GM12878 (cell line): ENCODE measurements at regions not wholly inside any gene's neighbourhood (a gene's known extent, or its start where the extent isn't known, plus 50 kb on each side); places are given as distances from the start of the nearest gene placed in this dataset.
"Not testable (repeated sequence)": the region's sequence is repeated elsewhere in the genome, so short reads cannot be mapped to it uniquely, and the experiment has no call there.

Source experiments
- ATAC-seq: fragments of 200-7000 bp; cut with Tn5 transposase; 3 replicates; pipeline ENCODE4 v1.9.1; 2020; ENCODE audit warnings: mild to moderate bottlenecking, moderate library complexity
- BruUV-seq: library from RNA; stranded (reverse); fragments of 400-500 nt; replicated peaks from 2 replicates; lab custom pipeline; 2021; lab: Mats Ljungman, UMichigan
- CTCF ChIA-PET: fragments of 300-600 bp; sonication (Branson Sonifier 250); formaldehyde crosslinking; extraction: SDS; loops from one replicate; lab custom pipeline; 2021; ENCODE audit warnings: inconsistent platforms; lab: Yijun Ruan, JAX
- POLR2A ChIA-PET: fragments of 350-600 bp; formaldehyde crosslinking; extraction: SDS; loops from one replicate; lab custom pipeline; 2021; ENCODE audit warnings: inconsistent platforms; lab: Charles Lee
- RAD21 ChIA-PET: fragments of 300-600 bp; sonication (Branson Sonifier 250); formaldehyde crosslinking; loops from one replicate; lab custom pipeline; 2023; ENCODE audit warnings: antibody characterized with exemption; ENCODE audit not compliant: unreplicated experiment; lab: Charles Lee
- SMC1A ChIA-PET: fragments of 300-600 bp; sonication (Branson Sonifier 250); formaldehyde crosslinking; loops from one replicate; lab custom pipeline; 2023; ENCODE audit not compliant: unreplicated experiment, uncharacterized antibody; lab: Charles Lee
- DNase-seq: peaks from one replicate; pipeline ENCODE4 v3.0.0-alpha.2; 2011; ENCODE audit warnings: low read depth, low spot score
- FAIRE-seq: peaks from 3 replicates; lab custom pipeline; 2011; peaks lifted over from hg19 to GRCh38; lab: Jason Lieb, UNC
- H2AFZ ChIP-seq: 2 replicates; pipeline ENCODE4 v1.6.0; 2011; ENCODE audit warnings: low read depth, low read length, control low read depth; ENCODE audit not compliant: control insufficient read depth
- H3K27ac ChIP-seq: 2 replicates; pipeline ENCODE4 v1.5.1; 2011; ENCODE audit warnings: control low read depth; ENCODE audit not compliant: control insufficient read depth, insufficient read depth
- H3K27me3 ChIP-seq, 2 experiments: replicated peaks in 1 of 2; 2 replicates each; pipeline versions ENCODE4 v1.6.0 to v1.6.1; 2011; ENCODE audit warnings: low read length in 1 of 2; ENCODE audit not compliant: control insufficient read depth in 2 of 2, insufficient read depth in 2 of 2
- H3K36me3 ChIP-seq, 2 experiments: 2 replicates each; pipeline ENCODE4 v1.5.1; 2011; ENCODE audit warnings: low read length in 1 of 2; ENCODE audit not compliant: control insufficient read depth in 2 of 2, insufficient read depth in 2 of 2
- H3K4me1 ChIP-seq: 2 replicates; pipeline ENCODE4 v1.6.1; 2011; ENCODE audit warnings: mild to moderate bottlenecking, low read length, moderate library complexity, mixed read lengths; ENCODE audit not compliant: control insufficient read depth, insufficient read depth
- H3K4me2 ChIP-seq: 2 replicates; pipeline ENCODE4 v1.6.0; 2011; ENCODE audit warnings: control low read depth; ENCODE audit not compliant: control insufficient read depth, insufficient read depth
- H3K4me3 ChIP-seq: fragments of 200-600 bp; sonication (generic); 2 replicates; pipeline ENCODE4 v1.5.1; 2016
- H3K79me2 ChIP-seq: 2 replicates; pipeline ENCODE4 v1.6.0; 2011; ENCODE audit warnings: low read length; ENCODE audit not compliant: control insufficient read depth, insufficient read depth
- H3K9ac ChIP-seq: 2 replicates; pipeline ENCODE4 v1.8.0; 2011; ENCODE audit warnings: low read length, control low read depth, mixed read lengths; ENCODE audit not compliant: control insufficient read depth, insufficient read depth
- H3K9me3 ChIP-seq: replicated peaks from 3 replicates; pipeline ENCODE4 v1.5.1; 2011; ENCODE audit warnings: mild to moderate bottlenecking, low read length; ENCODE audit not compliant: control insufficient read depth, insufficient read depth
- H4K20me1 ChIP-seq: 2 replicates; pipeline ENCODE4 v1.6.0; 2011; ENCODE audit not compliant: control insufficient read depth, insufficient read depth
- ESRRA ChIP-seq: IDR thresholded peaks from 2 replicates; pipeline ENCODE4 v1.6.1; 2012; ENCODE audit warnings: mild to moderate bottlenecking, low read length, improper control_type of control experiment
- WGBS: methylation state at CpG from one replicate; pipeline ENCODE4 v1.1.6; 2016; ENCODE audit warnings: low lambda C conversion rate; ENCODE audit not compliant: insufficient replicate concordance, insufficient coverage; ENCODE audit errors: missing lambda C conversion rate; 5-methylcytosine and 5-hydroxymethylcytosine counted together
- in situ Hi-C: fragments of 300-500 bp; cut with MboI; formaldehyde crosslinking; loops from 9 replicates; pipeline ENCODE4 v1.14.3; 2018; ENCODE audit warnings: mixed read lengths
- intact Hi-C: fragments of 100-400 bp; cut with micrococcal nuclease; formaldehyde crosslinking; loops from one replicate; pipeline ENCODE4 v1.14.2; 2022; ENCODE audit not compliant: unreplicated experiment
- TF ChIP-seq, protein P1 (sequence below): fragments of 450-650 bp; IDR thresholded peaks from 2 replicates; pipeline ENCODE4 v1.6.1; 2018; ENCODE audit warnings: mild to moderate bottlenecking, low read depth, moderate library complexity; ENCODE audit not compliant: partially characterized antibody
- TF ChIP-seq, protein P2 (sequence below): fragments of 450-650 bp; IDR thresholded peaks from 2 replicates; pipeline ENCODE4 v1.6.1; 2017; ENCODE audit warnings: mild to moderate bottlenecking, moderate library complexity

DNA sequence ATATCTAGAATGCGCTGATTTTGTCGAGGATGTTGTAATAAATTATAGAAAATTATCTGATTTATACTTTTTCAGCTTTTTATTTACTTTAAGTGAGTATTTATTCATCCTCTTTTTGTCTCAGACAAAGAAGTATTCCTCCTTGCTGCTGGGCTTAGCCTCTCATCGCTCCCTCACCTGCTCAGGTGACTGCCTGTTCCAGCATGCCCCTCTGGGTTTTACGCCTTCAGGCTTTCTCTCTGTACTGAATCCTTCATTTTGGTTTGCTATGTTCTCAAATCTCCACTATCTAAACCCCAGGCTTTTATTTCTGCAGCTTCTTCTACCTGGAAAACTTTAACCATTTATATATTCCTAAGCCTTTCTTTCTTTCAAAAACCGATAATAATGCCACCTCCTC lies 1650.9 kb upstream of the SEL1L start:
- TF ChIP-seq, protein P1, sequence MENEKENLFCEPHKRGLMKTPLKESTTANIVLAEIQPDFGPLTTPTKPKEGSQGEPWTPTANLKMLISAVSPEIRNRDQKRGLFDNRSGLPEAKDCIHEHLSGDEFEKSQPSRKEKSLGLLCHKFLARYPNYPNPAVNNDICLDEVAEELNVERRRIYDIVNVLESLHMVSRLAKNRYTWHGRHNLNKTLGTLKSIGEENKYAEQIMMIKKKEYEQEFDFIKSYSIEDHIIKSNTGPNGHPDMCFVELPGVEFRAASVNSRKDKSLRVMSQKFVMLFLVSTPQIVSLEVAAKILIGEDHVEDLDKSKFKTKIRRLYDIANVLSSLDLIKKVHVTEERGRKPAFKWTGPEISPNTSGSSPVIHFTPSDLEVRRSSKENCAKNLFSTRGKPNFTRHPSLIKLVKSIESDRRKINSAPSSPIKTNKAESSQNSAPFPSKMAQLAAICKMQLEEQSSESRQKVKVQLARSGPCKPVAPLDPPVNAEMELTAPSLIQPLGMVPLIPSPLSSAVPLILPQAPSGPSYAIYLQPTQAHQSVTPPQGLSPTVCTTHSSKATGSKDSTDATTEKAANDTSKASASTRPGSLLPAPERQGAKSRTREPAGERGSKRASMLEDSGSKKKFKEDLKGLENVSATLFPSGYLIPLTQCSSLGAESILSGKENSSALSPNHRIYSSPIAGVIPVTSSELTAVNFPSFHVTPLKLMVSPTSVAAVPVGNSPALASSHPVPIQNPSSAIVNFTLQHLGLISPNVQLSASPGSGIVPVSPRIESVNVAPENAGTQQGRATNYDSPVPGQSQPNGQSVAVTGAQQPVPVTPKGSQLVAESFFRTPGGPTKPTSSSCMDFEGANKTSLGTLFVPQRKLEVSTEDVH, result no peak
- no peak for TF ChIP-seq ESRRA
- TF ChIP-seq, protein P2, sequence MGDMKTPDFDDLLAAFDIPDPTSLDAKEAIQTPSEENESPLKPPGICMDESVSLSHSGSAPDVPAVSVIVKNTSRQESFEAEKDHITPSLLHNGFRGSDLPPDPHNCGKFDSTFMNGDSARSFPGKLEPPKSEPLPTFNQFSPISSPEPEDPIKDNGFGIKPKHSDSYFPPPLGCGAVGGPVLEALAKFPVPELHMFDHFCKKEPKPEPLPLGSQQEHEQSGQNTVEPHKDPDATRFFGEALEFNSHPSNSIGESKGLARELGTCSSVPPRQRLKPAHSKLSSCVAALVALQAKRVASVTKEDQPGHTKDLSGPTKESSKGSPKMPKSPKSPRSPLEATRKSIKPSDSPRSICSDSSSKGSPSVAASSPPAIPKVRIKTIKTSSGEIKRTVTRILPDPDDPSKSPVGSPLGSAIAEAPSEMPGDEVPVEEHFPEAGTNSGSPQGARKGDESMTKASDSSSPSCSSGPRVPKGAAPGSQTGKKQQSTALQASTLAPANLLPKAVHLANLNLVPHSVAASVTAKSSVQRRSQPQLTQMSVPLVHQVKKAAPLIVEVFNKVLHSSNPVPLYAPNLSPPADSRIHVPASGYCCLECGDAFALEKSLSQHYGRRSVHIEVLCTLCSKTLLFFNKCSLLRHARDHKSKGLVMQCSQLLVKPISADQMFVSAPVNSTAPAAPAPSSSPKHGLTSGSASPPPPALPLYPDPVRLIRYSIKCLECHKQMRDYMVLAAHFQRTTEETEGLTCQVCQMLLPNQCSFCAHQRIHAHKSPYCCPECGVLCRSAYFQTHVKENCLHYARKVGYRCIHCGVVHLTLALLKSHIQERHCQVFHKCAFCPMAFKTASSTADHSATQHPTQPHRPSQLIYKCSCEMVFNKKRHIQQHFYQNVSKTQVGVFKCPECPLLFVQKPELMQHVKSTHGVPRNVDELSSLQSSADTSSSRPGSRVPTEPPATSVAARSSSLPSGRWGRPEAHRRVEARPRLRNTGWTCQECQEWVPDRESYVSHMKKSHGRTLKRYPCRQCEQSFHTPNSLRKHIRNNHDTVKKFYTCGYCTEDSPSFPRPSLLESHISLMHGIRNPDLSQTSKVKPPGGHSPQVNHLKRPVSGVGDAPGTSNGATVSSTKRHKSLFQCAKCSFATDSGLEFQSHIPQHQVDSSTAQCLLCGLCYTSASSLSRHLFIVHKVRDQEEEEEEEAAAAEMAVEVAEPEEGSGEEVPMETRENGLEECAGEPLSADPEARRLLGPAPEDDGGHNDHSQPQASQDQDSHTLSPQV, result no peak
- TF ChIP-seq, all 136 proteins: peak for 0
- POLR2A ChIA-PET, result no interaction called here
- ATAC-seq (no peak), DNase-seq (no peak), FAIRE-seq (no peak)
- Histone ChIP-seq H3K79me2 (no peaks in the 10 kb centered on the region), H3K36me3 (no peaks in the 10 kb centered on the region), H3K4me2 (no peak overlapping the region), H3K9ac (no peak overlapping the region), H3K4me1 (no peaks in the 10 kb centered on the region), H2AFZ (no peak overlapping the region), H3K27me3 (no peaks in the 10 kb centered on the region), H3K9me3 (no peaks in the 10 kb centered on the region), H3K27ac (no peak overlapping the region), H3K4me3 (no peak overlapping the region), H4K20me1 (no peaks in the 10 kb centered on the region)
- intact Hi-C loops, result no loop called here
- BruUV-seq, result no TSS peak
- in situ Hi-C loops, result no loop called here
- RAD21 ChIA-PET, result no interaction called here
- 22% methylated on average over 5 of the region's 5 CpGs for WGBS
- CTCF ChIA-PET, result no interaction called here
- SMC1A ChIA-PET, result no interaction called here

DNA sequence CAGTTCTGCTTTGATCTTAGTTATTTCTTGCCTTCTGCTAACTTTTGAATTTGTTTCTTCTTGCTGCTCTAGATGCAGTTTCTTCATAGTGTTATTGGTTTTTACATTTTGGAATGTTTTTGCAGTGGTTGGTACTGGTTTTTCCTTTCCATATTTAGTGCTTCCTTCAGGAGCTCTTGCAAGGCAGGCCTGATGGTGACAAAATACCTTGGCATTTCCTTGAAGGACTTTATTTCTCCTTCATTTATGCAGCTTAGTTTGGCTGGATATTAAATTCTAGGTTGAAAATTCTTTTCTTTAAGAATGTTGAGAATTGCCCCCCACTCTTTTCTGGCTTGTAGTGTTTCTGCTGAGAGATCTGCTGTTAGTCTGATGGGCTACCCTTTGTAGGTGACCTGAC lies 1654.7 kb upstream of the SEL1L start:
- H3K4me3 ChIP-seq, H3K4me2 ChIP-seq, ATAC-seq, FAIRE-seq, H4K20me1 ChIP-seq, H3K27me3 ChIP-seq, POLR2A ChIA-PET, RAD21 ChIA-PET, CTCF ChIA-PET, intact Hi-C loops, DNase-seq, H3K9ac ChIP-seq, H3K79me2 ChIP-seq, H3K36me3 ChIP-seq, SMC1A ChIA-PET, H3K27ac ChIP-seq, BruUV-seq, H3K4me1 ChIP-seq, H3K9me3 ChIP-seq, H2AFZ ChIP-seq, in situ Hi-C loops: not testable (repeated sequence)
